ENCODE measurements at regions not wholly inside any gene's neighbourhood (a gene's known extent, or its start where the extent isn't known, plus 50 kb on each side); places are given as distances from the start of the nearest gene placed in this dataset.
"Not testable (repeated sequence)": the region's sequence is repeated elsewhere in the genome, so short reads cannot be mapped to it uniquely, and the experiment has no call there.

DNA sequence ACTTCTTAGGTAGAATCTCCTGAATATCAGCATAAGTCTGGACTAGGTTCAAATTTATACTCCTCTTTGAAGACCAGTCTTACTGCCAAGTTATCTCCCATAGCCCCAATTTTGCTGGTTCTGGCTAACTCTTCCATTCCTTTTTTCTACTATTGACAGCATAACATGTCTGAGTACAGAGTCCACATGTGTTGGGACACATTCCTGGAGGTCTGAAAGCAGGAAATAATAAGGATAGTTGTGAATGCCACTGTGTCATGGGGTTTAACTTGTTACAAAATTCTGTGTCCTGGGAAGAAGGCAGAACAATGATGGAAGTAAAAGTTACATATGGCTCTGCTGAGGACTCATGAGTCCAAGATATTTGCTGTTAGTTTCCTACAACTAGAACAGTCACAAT lies 57.4 kb upstream of the ZBTB20 start:
- TF ChIP-seq, protein P1, sequence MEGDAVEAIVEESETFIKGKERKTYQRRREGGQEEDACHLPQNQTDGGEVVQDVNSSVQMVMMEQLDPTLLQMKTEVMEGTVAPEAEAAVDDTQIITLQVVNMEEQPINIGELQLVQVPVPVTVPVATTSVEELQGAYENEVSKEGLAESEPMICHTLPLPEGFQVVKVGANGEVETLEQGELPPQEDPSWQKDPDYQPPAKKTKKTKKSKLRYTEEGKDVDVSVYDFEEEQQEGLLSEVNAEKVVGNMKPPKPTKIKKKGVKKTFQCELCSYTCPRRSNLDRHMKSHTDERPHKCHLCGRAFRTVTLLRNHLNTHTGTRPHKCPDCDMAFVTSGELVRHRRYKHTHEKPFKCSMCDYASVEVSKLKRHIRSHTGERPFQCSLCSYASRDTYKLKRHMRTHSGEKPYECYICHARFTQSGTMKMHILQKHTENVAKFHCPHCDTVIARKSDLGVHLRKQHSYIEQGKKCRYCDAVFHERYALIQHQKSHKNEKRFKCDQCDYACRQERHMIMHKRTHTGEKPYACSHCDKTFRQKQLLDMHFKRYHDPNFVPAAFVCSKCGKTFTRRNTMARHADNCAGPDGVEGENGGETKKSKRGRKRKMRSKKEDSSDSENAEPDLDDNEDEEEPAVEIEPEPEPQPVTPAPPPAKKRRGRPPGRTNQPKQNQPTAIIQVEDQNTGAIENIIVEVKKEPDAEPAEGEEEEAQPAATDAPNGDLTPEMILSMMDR (IDR thresholded peaks at IDR 0.05; ENCODE audit: unreplicated experiment): no peak
- Mint-ChIP-seq H3K27me3 (ENCODE audit: insufficient read depth, unreplicated experiment) (no peaks in the 10 kb centered on the region), H3K4me1 (ENCODE audit: insufficient read depth, unreplicated experiment) (no peaks in the 10 kb centered on the region), H3K4me3 (ENCODE audit: unreplicated experiment) (no peak overlapping the region), H3K36me3 (ENCODE audit: insufficient read depth, unreplicated experiment) (no peaks in the 10 kb centered on the region), H3K27ac (ENCODE audit: low read depth, unreplicated experiment) (no peak overlapping the region), H3K9me3 (ENCODE audit: unreplicated experiment) (no peaks in the 10 kb centered on the region)
- intact Hi-C loops (cut with micrococcal nuclease): no loop called here
- ChIA-PET POLR2A (no interaction called here), CTCF (no interaction called here)
- no TSS peak for BruUV-seq (replicated peaks)
- no peak for DNase-seq (ENCODE audit: unreplicated experiment)

DNA sequence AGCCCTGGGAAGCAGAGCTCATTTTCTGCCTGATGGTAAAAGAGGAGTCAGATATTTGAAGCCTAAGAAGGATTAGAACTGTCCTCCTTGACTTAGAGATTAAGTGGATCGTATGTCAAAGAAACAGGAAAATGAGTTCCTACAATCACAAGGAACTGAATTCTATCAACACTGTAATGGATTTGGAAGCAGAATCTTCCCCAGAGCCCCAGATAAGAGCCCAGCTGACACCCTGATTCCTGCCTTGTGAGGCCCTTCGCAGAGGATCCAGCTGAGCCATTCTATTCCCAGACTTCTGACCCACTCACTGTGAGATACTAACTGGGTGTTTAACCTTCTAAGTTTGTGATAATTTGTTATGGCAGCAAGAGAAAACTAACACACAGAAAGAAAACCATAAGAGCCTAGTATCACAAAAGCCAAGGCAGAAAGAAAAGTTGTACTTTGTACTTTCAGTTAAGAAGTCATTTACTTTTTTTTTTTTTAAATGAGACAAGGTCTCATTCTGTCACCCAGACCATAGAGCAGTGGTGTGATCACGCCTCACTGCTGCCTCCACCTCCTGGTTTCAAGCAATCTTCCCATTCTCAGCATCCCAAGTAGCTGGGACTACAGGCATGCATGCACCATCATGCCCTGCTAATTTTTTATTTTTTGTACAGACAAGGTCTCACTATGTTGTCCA lies 61.1 kb upstream of the ZBTB20 start:
- no TSS peak for BruUV-seq (replicated peaks)
- ChIA-PET CTCF (interaction anchor here (2.8 kb wide), 1 partner anchor 10 kb away, joined by 15 read pairs; no protein-coding TSS in a partner anchor), POLR2A (no interaction called here)
- no peak for DNase-seq (ENCODE audit: unreplicated experiment)
- Mint-ChIP-seq H3K4me1 (ENCODE audit: insufficient read depth, unreplicated experiment) (no peaks in the 10 kb centered on the region), H3K27ac (ENCODE audit: low read depth, unreplicated experiment) (no peak overlapping the region), H3K4me3 (ENCODE audit: unreplicated experiment) (no peak overlapping the region), H3K27me3 (ENCODE audit: insufficient read depth, unreplicated experiment) (no peaks in the 10 kb centered on the region), H3K36me3 (ENCODE audit: insufficient read depth, unreplicated experiment) (no peaks in the 10 kb centered on the region), H3K9me3 (ENCODE audit: unreplicated experiment) (no peaks in the 10 kb centered on the region)
- TF ChIP-seq, protein P1 (IDR thresholded peaks at IDR 0.05; ENCODE audit: unreplicated experiment): no peak
- intact Hi-C loops (cut with micrococcal nuclease): no loop called here

DNA sequence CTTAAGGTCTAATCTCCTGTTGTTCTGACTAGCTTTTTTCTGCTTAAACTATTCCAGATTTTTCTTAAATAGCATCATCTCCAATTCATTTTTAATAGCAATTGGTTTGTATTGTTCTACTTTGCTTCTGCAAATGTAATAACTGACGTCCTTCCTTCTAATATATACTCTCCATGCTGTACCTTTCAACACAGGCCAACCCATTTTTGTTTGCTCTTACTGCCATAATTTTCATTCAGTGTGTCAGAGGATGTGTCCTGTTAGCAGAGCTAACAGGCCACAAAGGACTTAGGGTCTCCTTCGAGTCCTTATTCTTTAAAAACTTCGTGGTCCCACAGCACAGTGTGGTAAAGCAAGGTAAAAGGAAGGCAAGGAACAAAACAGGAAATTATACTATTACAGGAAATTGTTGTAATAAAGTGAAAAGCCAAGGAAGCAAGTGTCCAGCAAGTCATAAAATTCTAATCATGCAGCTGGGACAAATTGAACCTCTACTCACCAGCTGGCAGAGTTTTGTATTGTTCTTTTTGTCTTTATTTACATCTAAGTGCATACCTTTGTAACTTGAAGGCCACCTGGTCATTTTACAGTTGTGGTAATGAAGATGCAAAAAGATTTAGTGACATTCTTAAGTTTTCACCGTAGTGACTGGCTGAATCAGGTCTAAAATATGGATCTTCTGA lies 64.9 kb upstream of the ZBTB20 start:
- no peaks in the 10 kb centered on the region for H3K4me1 Mint-ChIP-seq (ENCODE audit: insufficient read depth, unreplicated experiment)

DNA sequence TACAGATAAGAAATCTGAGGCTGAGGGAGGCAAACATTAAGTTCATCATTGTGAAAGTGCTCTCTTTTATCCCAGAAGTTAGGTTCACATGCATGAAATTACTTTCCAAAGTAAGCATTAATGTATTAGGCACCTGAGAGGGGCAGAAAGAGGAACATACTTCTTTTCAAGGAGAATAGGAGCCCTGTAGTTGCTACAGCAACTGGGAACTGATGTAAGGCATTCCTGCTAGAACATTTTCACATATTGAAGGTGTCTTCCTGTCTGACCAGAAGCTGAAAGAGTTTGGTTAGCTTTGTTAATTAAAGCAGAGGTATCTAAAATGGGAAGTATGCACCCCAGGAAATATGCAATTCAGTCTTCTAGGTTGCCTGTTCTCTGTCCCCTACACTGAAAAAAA lies 65.5 kb upstream of the ZBTB20 start:
- CTCF ChIA-PET: interaction anchor here (0.5 to 1.7 kb wide), 4 partner anchors 120 to 607 kb away, joined by 3 to 5 read pairs (median 4); no protein-coding TSS in a partner anchor
- H3K4me1 Mint-ChIP-seq (ENCODE audit: insufficient read depth, unreplicated experiment): peaks cover 1% of the 10 kb centered on the region
- no peaks in the 10 kb centered on the region for H3K27me3 Mint-ChIP-seq (ENCODE audit: insufficient read depth, unreplicated experiment)
- DNase-seq (ENCODE audit: unreplicated experiment): no peak
- TF ChIP-seq, protein P1 (IDR thresholded peaks at IDR 0.05; ENCODE audit: unreplicated experiment): no peak
- no peak overlapping the region for H3K27ac Mint-ChIP-seq (ENCODE audit: low read depth, unreplicated experiment)
- intact Hi-C loops (cut with micrococcal nuclease): no loop called here
- H3K9me3 Mint-ChIP-seq (ENCODE audit: unreplicated experiment): no peaks in the 10 kb centered on the region
- BruUV-seq (replicated peaks): no TSS peak
- no peak overlapping the region for H3K4me3 Mint-ChIP-seq (ENCODE audit: unreplicated experiment)
- POLR2A ChIA-PET: interaction anchor here (0.6 kb wide), 1 partner anchor 1551 kb away, joined by 3 read pairs; no protein-coding TSS in a partner anchor
- H3K36me3 Mint-ChIP-seq (ENCODE audit: insufficient read depth, unreplicated experiment): no peaks in the 10 kb centered on the region

More for the DNA sequence above, 64.9 kb upstream of the ZBTB20 start:
- CTCF ChIA-PET: interaction anchor here (1.4 to 1.7 kb wide), 2 partner anchors 482 to 608 kb away, joined by 5 read pairs; no protein-coding TSS in a partner anchor
- no peak overlapping the region for H3K4me3 Mint-ChIP-seq (ENCODE audit: unreplicated experiment)
- TF ChIP-seq, protein P1 (IDR thresholded peaks at IDR 0.05; ENCODE audit: unreplicated experiment): no peak
- no peaks in the 10 kb centered on the region for H3K36me3 Mint-ChIP-seq (ENCODE audit: insufficient read depth, unreplicated experiment)
- BruUV-seq (replicated peaks): no TSS peak
- intact Hi-C loops (cut with micrococcal nuclease): no loop called here
- POLR2A ChIA-PET: interaction anchor here (0.6 to 0.7 kb wide), 2 partner anchors 39 to 1550 kb away, joined by 3 read pairs; no protein-coding TSS in a partner anchor
- DNase-seq (ENCODE audit: unreplicated experiment): no peak
- no peaks in the 10 kb centered on the region for H3K9me3 Mint-ChIP-seq (ENCODE audit: unreplicated experiment)
- H3K27ac Mint-ChIP-seq (ENCODE audit: low read depth, unreplicated experiment): no peak overlapping the region
- H3K27me3 Mint-ChIP-seq (ENCODE audit: insufficient read depth, unreplicated experiment): no peaks in the 10 kb centered on the region

DNA sequence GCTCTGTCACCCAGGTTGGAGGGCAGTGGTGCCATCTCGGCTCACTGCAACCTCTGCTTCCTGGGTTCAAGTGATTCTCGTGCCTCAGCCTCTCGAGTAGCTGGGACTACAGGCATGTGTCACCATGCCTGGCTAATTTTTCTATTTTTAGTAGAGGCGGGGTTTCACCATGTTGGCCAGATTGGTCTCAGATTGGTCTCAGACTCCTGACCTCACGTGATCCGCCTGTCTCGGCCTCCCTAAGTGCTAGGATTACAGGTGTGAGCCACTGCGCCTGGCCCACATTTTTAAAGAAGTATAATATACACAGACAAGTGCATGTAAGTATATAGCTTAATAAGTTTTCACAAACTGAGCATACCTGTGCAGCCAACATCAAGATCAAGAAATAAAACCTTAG lies 66.0 kb upstream of the ZBTB20 start:
- H3K36me3 Mint-ChIP-seq (ENCODE audit: insufficient read depth, unreplicated experiment); DNase-seq (ENCODE audit: unreplicated experiment); H3K27me3 Mint-ChIP-seq (ENCODE audit: insufficient read depth, unreplicated experiment); H3K4me1 Mint-ChIP-seq (ENCODE audit: insufficient read depth, unreplicated experiment); H3K27ac Mint-ChIP-seq (ENCODE audit: low read depth, unreplicated experiment); intact Hi-C loops (cut with micrococcal nuclease); H3K9me3 Mint-ChIP-seq (ENCODE audit: unreplicated experiment); BruUV-seq (replicated peaks); H3K4me3 Mint-ChIP-seq (ENCODE audit: unreplicated experiment): not testable (repeated sequence)
- ChIA-PET CTCF (interaction anchor here (0.5 to 1.7 kb wide), 4 partner anchors 121 to 607 kb away, joined by 3 to 5 read pairs (median 4); no protein-coding TSS in a partner anchor), POLR2A (interaction anchor here (0.6 kb wide), 1 partner anchor 1551 kb away, joined by 3 read pairs; no protein-coding TSS in a partner anchor)
